Esophagus muscularis mucosa (tissue), 3 donors: ENCODE measurements at regions not wholly inside any gene's neighbourhood (a gene's known extent, or its start where the extent isn't known, plus 50 kb on each side); places are given as distances from the start of the nearest gene placed in this dataset.

Experiments used
- POLR2A ChIP-seq: fragments of 450-650 bp; IDR thresholded peaks from one replicate; pipeline ENCODE4 v1.6.1; 2017; ENCODE audit warnings: antibody characterized with exemption, moderate library complexity, mild to moderate bottlenecking, low read depth
- TF ChIP-seq, protein P1 (sequence below), 3 experiments: fragments of 200-600 bp in 2 of 3; fragments of 450-650 bp in 1 of 3; sonication (generic) in 2 of 3; IDR thresholded peaks; one replicate each; pipeline ENCODE4 v1.5.1; 2017 to 2019; ENCODE audit warnings: antibody characterized with exemption in 3 of 3, mild to moderate bottlenecking in 2 of 3, moderate library complexity in 1 of 3

DNA sequence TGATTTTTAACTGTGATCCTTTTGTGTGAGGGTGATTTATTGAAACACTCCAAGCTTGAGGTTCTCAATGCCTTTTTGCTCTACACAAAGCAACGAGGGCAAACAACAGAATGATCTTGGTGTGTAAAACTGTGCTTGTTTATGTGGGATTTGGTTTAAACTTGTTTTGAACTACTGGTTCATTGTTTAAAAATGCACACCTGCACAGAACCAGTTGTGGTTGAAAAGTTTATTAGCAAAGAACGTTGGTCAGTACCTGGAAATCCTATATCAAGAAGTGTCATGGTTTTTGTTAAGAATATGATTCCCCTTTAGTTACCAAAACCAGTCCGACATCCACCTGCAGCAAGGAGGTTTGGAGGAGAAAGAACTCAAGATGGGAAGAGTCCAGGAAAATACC, 239.4 kb downstream of the WNT5A start:
- TF ChIP-seq, protein P1, sequence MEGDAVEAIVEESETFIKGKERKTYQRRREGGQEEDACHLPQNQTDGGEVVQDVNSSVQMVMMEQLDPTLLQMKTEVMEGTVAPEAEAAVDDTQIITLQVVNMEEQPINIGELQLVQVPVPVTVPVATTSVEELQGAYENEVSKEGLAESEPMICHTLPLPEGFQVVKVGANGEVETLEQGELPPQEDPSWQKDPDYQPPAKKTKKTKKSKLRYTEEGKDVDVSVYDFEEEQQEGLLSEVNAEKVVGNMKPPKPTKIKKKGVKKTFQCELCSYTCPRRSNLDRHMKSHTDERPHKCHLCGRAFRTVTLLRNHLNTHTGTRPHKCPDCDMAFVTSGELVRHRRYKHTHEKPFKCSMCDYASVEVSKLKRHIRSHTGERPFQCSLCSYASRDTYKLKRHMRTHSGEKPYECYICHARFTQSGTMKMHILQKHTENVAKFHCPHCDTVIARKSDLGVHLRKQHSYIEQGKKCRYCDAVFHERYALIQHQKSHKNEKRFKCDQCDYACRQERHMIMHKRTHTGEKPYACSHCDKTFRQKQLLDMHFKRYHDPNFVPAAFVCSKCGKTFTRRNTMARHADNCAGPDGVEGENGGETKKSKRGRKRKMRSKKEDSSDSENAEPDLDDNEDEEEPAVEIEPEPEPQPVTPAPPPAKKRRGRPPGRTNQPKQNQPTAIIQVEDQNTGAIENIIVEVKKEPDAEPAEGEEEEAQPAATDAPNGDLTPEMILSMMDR (IDR thresholded peaks at IDR 0.05) = no peak
- no peak for TF ChIP-seq POLR2A
